Esophagus muscularis mucosa (tissue), 4 donors: ENCODE measurements at regions not wholly inside any gene's neighbourhood (a gene's known extent, or its start where the extent isn't known, plus 50 kb on each side); places are given as distances from the start of the nearest gene placed in this dataset.

Source experiments
- CTCF ChIP-seq, 3 experiments: fragments of 200-600 bp in 2 of 3; fragments of 450-650 bp in 1 of 3; sonication (generic) in 2 of 3; IDR thresholded peaks; one replicate each; pipeline ENCODE4 v1.5.1; 2017 to 2019; ENCODE audit warnings: antibody characterized with exemption in 3 of 3, mild to moderate bottlenecking in 2 of 3, moderate library complexity in 1 of 3
- EP300 ChIP-seq: sonication (generic); formaldehyde crosslinking; IDR thresholded peaks from one replicate; pipeline ENCODE4 v1.6.1; 2017; ENCODE audit warnings: antibody characterized with exemption
- POLR2A ChIP-seq: fragments of 450-650 bp; IDR thresholded peaks from one replicate; pipeline ENCODE4 v1.6.1; 2017; ENCODE audit warnings: antibody characterized with exemption, moderate library complexity, mild to moderate bottlenecking, low read depth
- POLR2AphosphoS5 ChIP-seq, 2 donors: sonication (generic); formaldehyde crosslinking; IDR thresholded peaks; one replicate each; pipeline ENCODE4 v1.6.1; 2017; ENCODE audit warnings: antibody characterized with exemption in 2 of 2

- TF ChIP-seq CTCF (IDR thresholded peaks at IDR 0.05) = no peak
- TF ChIP-seq POLR2A = no peak
- no peak for TF ChIP-seq POLR2AphosphoS5 (IDR thresholded peaks at IDR 0.05)
- TF ChIP-seq EP300 = no peak
Observed at GRCh38 chr10:23768281-23768680, 329.4 kb downstream of the OTUD1 start.
